Epithelial cell of proximal tubule (primary cell): ENCODE measurements at regions not wholly inside any gene's neighbourhood (a gene's known extent, or its start where the extent isn't known, plus 50 kb on each side); places are given as distances from the start of the nearest gene placed in this dataset.

Experiments used
- DNase-seq: peaks from one replicate; pipeline ENCODE4 v3.0.0-alpha.2; 2011; ENCODE audit warnings: low read depth
- H3K4me3 ChIP-seq: 2 replicates; pipeline ENCODE4 v1.5.1; 2011; ENCODE audit warnings: low read depth, mild to moderate bottlenecking, low read length
- CTCF ChIP-seq: conservative IDR thresholded peaks from 2 replicates; pipeline ENCODE4 v1.5.1; 2012; ENCODE audit warnings: low read depth, mild to moderate bottlenecking, low read length

GRCh38 chr6:9594746-9595145 is 820.1 kb downstream of the TFAP2A start:
- no peak for DNase-seq
- H3K4me3 ChIP-seq = no peak overlapping the region
- no peak for TF ChIP-seq CTCF

- DNase-seq = no peak
- H3K4me3 ChIP-seq = no peak overlapping the region
- no peak for TF ChIP-seq CTCF
These were observed 821.3 kb downstream of the TFAP2A start for GRCh38 chr6:9593554-9593953.

- TF ChIP-seq CTCF = peak; percentile 11
- peak; percentile 4 for DNase-seq
- H3K4me3 ChIP-seq = no peak overlapping the region
These were observed 831.0 kb downstream of the TFAP2A start for GRCh38 chr6:9583753-9584352.

GRCh38 chr6:9581155-9581554 is 833.7 kb downstream of the TFAP2A start:
- TF ChIP-seq CTCF = no peak

GRCh38 chr6:9576521-9576920 is 838.4 kb downstream of the TFAP2A start:
- no peak overlapping the region for H3K4me3 ChIP-seq
- TF ChIP-seq CTCF = no peak
- no peak for DNase-seq

More at GRCh38 chr6:9581155-9581554, 833.7 kb downstream of the TFAP2A start:
- no peak for DNase-seq
- no peak overlapping the region for H3K4me3 ChIP-seq

- TF ChIP-seq CTCF = no peak
- DNase-seq = no peak
These were observed 848.8 kb downstream of the TFAP2A start for GRCh38 chr6:9566096-9566495.

GRCh38 chr6:9564021-9564420 is 850.9 kb downstream of the TFAP2A start:
- DNase-seq = no peak
- no peak for TF ChIP-seq CTCF
- H3K4me3 ChIP-seq = no peak overlapping the region

More at GRCh38 chr6:9566096-9566495, 848.8 kb downstream of the TFAP2A start:
- no peak overlapping the region for H3K4me3 ChIP-seq
